GM12872 (cell line): ENCODE measurements at regions not wholly inside any gene's neighbourhood (a gene's known extent, or its start where the extent isn't known, plus 50 kb on each side); places are given as distances from the start of the nearest gene placed in this dataset.

Source experiments
- TF ChIP-seq, protein P1 (sequence below): IDR thresholded peaks from 3 replicates; pipeline ENCODE4 v1.5.1; 2011; ENCODE audit warnings: low read depth, mild to moderate bottlenecking, low read length, moderate library complexity; ENCODE audit not compliant: insufficient read depth

DNA sequence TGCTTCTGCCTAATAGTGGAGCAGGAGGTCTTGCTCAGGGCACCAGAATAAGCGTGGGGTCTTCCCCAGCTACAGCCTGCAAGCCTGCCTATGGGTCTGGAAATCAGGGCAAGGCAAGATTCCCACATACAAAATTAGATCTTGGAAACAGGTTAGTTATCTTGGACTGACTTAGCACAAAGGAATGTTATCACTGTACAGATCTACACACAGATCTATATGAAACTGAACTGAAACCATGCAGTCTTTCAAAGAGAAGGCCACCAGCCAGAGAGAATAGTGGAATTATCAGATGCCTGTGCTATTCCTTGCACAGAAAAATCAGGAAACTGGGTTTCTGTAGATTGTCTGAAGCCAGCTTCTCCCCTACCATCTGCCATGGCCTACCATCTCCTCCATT, 585.7 kb downstream of the ACTL7B start:
- TF ChIP-seq, protein P1, sequence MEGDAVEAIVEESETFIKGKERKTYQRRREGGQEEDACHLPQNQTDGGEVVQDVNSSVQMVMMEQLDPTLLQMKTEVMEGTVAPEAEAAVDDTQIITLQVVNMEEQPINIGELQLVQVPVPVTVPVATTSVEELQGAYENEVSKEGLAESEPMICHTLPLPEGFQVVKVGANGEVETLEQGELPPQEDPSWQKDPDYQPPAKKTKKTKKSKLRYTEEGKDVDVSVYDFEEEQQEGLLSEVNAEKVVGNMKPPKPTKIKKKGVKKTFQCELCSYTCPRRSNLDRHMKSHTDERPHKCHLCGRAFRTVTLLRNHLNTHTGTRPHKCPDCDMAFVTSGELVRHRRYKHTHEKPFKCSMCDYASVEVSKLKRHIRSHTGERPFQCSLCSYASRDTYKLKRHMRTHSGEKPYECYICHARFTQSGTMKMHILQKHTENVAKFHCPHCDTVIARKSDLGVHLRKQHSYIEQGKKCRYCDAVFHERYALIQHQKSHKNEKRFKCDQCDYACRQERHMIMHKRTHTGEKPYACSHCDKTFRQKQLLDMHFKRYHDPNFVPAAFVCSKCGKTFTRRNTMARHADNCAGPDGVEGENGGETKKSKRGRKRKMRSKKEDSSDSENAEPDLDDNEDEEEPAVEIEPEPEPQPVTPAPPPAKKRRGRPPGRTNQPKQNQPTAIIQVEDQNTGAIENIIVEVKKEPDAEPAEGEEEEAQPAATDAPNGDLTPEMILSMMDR = no peak

DNA sequence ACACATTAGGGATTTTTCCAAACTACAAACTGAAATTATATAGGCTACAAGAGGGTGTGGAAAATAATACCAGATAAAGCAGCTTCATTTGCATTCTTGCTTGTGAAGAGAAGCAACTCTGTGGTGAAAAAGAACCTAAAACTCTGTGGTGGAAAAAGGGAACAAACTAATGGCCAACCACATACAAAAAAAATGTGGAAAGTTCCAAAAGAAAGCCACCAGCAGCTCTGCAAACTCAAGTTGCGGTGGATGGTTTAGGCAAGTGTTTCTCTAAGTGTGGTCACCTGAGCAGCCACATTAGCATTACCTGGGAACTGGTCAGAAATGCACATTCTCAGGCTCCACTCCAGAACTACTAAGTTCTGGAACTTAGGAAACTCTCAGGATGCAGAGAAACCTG, 586.4 kb downstream of the ACTL7B start:
- TF ChIP-seq, protein P1 = no peak

DNA sequence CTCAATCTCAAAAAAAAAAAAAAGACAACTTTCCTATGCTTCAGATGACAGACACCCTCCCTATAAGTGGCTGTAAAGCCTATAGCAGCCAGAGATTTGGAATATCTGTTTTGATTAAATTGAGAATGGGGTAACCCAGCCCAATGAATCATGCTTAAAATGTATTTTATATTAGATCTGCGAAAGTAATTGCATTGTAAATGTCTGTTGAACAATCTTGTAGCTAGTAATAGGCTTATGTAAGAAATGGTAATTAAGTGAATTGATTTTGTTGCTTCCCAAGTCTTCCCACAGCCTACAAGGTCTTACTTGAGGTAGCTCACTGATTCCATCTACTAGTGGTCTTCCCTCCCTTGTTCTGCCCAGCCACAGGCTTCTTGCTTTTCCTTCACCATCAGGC, 590.7 kb downstream of the ACTL7B start:
- TF ChIP-seq, protein P1 = no peak

DNA sequence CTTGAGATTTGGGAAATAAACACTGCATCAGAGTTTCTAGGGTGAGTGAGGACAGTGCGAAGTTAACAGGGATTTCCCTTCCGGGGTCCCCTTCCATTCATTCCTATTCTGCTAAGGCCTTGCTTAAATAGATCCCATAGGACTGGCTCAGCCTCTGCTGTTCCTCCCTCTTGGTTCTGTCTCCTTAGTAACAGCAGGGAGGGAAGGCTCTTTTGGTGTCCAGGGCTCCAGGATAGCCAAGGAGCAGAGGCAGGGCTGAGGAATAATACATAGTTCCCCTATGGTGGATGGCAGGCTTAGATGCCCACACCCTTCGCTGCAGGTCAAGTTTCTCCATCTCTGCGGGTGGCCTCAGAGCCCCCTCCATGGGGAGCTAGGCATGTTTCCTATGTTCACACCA, 591.7 kb downstream of the ACTL7B start:
- TF ChIP-seq, protein P1 = no peak

DNA sequence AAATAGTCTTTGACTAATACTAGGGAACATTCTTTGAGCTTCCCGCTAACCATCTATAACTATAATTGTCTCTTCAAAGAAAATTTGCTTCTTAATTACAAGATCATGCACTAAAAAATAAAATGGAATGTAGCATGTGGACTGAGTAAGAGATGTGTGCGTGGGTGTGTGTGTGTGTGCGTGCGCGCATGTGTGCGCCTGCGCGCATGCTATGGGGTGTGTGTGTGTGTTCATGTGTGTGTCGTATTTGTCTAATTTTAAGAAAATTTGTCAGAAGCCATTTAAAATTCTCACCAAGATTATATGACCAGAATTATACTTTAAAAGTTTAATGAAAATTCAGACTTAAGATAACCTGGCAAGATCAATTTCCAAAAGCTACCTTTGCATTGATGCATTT, 593.0 kb downstream of the ACTL7B start:
- TF ChIP-seq, protein P1 = no peak

DNA sequence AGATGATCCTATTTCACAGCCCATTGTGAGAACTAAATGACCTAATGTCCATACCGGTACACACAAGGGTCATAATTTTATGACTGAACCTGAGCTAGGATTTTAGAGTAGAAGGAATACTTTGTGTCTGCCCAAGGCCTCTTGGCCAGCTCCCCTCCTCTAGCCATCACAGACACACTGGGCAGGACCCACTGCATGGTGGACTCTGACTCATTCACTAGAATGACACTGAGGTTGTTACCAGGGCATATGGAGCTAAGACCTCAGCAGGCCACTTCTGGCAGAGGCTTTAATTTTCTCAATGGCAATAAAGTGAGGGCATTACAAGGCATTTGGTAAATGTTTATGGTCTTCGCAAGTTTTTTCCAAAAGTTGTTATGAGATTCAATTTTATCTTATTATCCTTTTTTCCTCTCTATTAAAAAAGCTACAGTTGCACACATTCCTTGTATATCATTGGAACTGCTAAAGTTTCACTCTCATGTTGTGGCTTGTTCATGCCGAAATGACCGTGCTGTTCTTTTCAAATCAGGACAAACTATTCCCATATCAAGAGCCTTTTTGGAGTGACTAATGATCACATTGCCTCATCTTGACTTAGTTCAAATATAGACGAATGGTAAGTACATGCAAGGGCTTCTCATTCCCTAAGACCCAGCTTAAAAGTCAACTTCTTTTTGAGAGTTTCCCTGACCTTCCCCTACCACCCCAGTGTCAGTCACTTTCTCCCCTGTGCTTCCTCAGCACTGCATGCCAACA, 595.7 kb downstream of the ACTL7B start:
- TF ChIP-seq, protein P1 = no peak

DNA sequence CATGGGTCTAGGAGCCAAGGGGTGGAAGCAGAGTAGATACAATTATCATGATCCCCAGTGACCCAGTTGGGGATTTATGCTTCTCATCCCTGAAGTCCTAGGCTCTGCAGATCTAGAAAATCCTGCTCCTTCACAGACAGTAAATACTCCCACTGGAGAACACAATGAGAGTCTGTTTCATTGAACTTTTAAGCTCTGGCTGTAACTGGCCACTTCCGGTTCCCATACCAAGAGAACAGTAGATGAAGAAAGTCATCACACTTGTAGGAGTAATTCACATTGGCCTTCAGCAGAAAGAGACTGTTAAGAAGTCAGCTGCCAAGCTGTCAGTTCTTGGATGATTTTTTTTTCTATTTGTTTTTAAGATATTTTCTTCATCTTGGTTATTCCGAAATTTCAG, 597.1 kb downstream of the ACTL7B start:
- TF ChIP-seq, protein P1 = no peak

DNA sequence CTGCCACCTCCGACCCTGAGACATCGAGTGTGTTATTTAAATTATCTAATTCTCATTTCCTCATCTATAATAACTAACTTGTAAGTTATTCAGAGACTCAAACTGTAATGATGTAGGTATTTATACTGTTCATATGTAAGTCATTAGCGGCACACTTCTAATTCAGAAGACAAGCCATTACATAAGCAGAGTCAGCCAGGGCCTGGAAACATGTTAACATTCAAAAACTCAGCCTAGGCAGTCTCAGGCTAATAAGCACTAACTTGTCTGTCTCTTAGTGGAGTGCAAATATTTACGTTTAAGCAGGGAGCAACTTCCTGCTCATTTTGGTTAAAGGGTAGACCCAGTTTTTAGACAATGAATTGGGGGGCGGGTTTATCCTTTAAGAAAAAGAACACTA, 598.4 kb downstream of the ACTL7B start:
- TF ChIP-seq, protein P1 = no peak
